GM20000 (cell line): ENCODE measurements at regions not wholly inside any gene's neighbourhood (a gene's known extent, or its start where the extent isn't known, plus 50 kb on each side); places are given as distances from the start of the nearest gene placed in this dataset.

Source experiments
- DNase-seq: peaks from one replicate; pipeline ENCODE4 v3.0.0; 2012; ENCODE audit warnings: low spot score
- TF ChIP-seq, protein P1 (sequence below): IDR thresholded peaks from 2 replicates; pipeline ENCODE4 v1.5.1; 2012; ENCODE audit warnings: mild to moderate bottlenecking, control low read depth; ENCODE audit errors: extremely low read depth, missing control alignments

DNA sequence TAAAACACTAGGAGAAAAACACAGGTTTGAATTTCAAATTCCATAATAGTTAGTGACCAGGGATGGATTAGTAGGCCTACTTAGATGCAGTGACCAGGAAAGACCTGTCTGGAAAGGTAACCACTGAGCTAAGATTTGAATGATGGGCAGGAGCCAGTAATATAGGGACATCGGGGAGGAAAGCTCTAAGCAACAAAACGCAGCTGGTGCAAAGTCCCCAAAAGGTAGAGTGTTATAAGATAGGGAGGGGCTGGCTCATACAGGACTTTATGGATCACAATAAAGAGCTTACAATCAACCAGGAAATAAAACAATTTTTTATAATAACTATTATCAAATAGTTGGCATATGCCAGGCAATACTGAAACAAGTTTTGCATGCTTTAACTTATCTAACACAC lies 849.4 kb downstream of the LRRTM4 start:
- DNase-seq: no peak
- TF ChIP-seq, protein P1, sequence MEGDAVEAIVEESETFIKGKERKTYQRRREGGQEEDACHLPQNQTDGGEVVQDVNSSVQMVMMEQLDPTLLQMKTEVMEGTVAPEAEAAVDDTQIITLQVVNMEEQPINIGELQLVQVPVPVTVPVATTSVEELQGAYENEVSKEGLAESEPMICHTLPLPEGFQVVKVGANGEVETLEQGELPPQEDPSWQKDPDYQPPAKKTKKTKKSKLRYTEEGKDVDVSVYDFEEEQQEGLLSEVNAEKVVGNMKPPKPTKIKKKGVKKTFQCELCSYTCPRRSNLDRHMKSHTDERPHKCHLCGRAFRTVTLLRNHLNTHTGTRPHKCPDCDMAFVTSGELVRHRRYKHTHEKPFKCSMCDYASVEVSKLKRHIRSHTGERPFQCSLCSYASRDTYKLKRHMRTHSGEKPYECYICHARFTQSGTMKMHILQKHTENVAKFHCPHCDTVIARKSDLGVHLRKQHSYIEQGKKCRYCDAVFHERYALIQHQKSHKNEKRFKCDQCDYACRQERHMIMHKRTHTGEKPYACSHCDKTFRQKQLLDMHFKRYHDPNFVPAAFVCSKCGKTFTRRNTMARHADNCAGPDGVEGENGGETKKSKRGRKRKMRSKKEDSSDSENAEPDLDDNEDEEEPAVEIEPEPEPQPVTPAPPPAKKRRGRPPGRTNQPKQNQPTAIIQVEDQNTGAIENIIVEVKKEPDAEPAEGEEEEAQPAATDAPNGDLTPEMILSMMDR: no peak

DNA sequence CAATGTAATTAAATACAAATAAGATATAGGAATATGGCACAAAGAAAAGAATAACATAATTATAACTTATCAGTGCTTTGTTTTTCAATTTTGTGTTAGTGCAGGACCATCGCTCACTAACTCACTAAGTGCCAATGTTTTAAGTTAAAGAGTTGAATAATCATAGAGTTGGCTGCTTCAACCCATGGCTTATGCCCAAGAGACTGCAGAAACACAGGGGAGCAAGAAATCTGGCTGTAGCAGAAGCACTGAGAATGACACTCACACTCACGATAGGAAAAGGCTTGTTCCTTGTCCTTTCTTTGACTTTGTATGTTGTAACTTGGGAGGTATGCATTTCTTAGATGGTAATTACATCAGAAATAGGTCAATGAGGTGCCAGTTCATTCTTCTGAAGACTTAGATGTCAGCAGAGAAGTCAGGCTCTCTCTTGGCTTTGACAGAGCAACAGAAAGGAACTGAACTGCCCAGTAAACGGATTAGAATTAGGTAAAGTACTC lies 852.2 kb downstream of the LRRTM4 start:
- DNase-seq: no peak
- TF ChIP-seq, protein P1: no peak

DNA sequence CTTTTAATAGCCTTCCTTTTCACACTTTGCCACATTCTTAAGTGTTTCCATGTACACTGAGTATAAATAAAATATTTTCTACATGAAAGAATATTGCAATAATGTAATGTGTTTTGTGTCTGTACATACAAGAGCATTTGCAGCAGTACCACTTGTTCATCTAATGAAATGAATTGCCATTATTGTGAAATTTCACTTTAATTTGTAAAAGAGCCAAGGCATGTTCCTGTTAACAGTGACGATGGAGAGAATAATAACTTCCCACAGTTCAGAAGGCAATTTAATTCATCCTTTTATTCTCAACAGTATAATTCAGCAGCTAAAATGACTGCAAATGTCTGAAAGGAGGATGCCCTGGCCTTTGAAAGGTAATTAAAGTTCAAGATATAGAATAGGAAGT lies 853.9 kb downstream of the LRRTM4 start:
- TF ChIP-seq, protein P1: no peak

DNA sequence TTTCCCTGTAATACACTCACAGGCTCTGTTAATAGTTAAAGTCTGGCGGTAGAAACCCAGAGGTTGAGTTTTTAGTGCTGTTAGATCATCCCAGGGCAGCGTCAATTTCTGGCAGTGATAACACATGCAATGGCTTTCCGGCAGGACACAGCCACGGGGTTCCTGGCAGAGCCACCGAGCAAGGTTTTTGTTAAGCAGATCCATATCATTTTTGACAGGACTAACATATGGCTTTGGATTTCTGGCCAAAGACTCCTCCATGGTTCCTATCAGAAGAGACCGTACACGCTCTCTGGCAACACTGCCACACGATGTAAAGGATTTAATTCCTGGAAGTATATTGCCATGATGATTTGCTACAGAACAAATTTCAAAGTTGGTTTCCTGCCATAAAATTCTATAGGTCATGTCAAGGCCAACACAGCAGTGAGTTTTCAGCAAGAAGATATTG lies 854.3 kb downstream of the LRRTM4 start:
- DNase-seq: no peak
- TF ChIP-seq, protein P1: no peak

More for the DNA sequence above, 853.9 kb downstream of the LRRTM4 start:
- no peak for DNase-seq

DNA sequence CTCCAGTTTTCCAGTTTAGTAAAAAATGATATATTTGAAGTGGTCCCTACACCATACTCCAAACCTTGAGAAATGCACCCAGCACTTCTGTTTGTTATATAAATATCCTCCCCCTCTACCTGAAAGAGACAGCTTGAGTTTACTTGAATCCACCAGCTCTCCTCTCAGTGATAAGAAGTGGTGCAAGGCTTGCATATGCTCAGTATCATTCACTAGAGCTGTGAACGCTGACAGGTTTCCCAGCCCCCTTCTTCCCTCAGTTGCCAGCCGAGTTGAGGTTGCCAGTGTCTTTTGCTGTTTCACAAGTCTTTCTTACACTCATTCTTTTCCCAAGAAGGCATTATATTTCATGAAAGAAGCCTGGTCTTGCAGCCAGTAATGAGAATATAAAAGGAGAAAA lies 880.0 kb downstream of the LRRTM4 start:
- TF ChIP-seq, protein P1: no peak
- no peak for DNase-seq

DNA sequence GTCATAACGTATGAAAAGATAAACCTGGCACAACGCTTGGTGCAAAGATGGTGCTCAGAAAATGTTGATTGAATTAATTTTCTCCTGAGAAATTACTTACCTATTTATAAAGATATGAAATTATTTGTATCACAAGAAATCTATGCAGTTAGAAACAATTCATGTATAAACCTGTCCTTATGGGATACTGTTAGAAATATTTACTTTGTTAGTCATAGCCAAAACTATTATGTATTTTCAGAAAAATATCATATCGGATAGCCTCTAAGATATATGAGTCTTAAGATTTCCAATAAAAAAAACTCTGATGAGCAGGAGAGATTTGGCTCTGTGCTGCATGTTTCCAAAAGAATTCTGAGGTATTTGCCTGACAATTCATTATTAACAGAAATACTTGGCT lies 880.7 kb downstream of the LRRTM4 start:
- no peak for DNase-seq
- TF ChIP-seq, protein P1: no peak

DNA sequence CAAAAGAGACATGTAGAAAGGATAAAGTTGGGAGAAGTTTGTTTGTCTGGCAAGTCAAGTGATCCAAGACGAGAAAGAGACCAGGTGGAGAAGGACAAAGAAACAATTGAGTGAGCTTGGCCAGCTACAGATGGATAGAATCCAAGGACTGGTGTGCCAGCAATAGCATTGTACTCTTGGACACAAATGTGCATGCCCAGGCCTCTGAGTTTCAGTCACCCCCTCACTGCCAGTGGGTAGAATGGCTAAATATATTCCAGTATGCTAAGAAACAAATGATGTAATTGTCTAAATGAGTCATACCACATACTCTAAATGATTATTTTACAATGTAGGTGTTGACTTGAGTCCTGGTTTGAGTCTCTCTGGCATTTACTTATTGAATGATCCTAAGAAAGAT lies 881.3 kb downstream of the LRRTM4 start:
- no peak for DNase-seq
- TF ChIP-seq, protein P1: no peak
